ENCODE measurements at regions not wholly inside any gene's neighbourhood (a gene's known extent, or its start where the extent isn't known, plus 50 kb on each side); places are given as distances from the start of the nearest gene placed in this dataset.

DNA sequence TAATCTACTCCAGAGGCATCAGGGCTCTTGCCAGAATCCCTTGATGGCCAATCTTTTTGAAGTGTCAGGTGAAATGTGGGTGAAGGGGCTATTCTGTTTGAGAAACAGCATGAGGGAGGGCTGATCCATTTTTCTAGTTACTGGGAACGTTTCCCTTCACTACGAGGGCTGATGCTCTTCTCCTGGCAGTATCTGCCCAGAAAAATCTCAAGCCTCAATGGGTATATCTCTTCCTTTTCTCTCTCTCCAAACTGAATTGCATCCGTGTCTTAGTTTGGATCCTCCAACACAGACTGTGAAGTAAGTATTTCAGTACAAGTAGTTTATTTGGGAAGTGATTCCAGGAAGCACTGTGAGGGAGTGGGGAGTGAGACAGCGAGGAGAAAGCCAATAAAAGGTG is 113.0 kb upstream of the NAV2 start:
- no peak for DNase-seq (ENCODE audit: low read depth in 1 of 2, low spot score in 1 of 2)
- no peak for TF ChIP-seq JUND (IDR thresholded peaks at IDR 0.05; ENCODE audit: low read depth)
- in situ Hi-C loops (cut with HindIII; ENCODE audit: low pct_unique_long_range_greater_than_20kb, low sequenced_read_pairs) = no loop called here

- no peak for TF ChIP-seq JUND (IDR thresholded peaks at IDR 0.05; ENCODE audit: low read depth)
- in situ Hi-C loops (cut with HindIII; ENCODE audit: low pct_unique_long_range_greater_than_20kb, low sequenced_read_pairs) = no loop called here
- DNase-seq (ENCODE audit: low read depth in 1 of 2, low spot score in 1 of 2) = no peak
Measured at GRCh38 chr11:19598876-19599486, 113.7 kb upstream of the NAV2 start.

DNA sequence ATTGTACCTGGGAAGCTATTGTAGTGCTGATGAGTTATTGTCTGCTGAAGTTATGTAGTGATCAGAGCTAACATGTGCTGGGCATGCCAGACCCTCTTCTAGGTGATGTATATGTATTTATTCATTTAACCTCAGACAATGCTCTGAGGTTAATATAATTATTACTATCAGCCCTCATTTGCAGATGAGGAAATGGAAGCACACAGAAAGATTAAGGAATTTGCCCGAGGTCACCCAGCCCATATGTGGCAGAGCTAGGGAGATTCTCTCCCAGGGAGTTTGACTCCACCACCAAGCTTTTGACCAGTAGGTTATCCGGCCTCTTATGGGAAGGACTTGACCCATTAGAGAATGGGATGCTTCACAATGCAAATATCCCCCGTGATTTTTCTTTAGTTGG is 114.2 kb upstream of the NAV2 start:
- in situ Hi-C loops (cut with HindIII; ENCODE audit: low pct_unique_long_range_greater_than_20kb, low sequenced_read_pairs) = no loop called here
- no peak for DNase-seq (ENCODE audit: low read depth in 1 of 2, low spot score in 1 of 2)
- no peak for TF ChIP-seq JUND (IDR thresholded peaks at IDR 0.05; ENCODE audit: low read depth)

- in situ Hi-C loops (cut with HindIII; ENCODE audit: low pct_unique_long_range_greater_than_20kb, low sequenced_read_pairs) = no loop called here
- TF ChIP-seq JUND (IDR thresholded peaks at IDR 0.05; ENCODE audit: low read depth) = no peak
- DNase-seq (ENCODE audit: low read depth in 1 of 2, low spot score in 1 of 2) = no peak
Measured at GRCh38 chr11:19597876-19598275, 114.8 kb upstream of the NAV2 start.

DNA sequence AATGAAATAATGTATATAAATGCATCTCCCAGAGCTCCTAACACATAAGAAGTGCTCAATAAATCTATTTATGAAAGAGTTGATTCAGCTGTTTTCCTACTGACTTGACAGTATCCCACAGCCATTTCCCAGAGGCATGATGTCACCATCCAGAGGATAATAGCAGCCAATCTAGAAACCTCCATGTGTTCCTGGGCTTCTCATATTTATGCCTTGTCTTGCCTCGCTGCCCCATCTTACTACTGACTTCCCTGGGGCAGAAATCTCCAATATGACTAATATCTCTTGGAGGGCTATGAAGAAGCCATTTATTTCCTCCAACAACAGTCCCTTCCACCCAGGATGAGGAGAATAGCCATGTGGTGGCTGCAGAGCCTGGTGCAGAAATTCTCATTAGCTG is 115.4 kb upstream of the NAV2 start:
- no peak for TF ChIP-seq JUND (IDR thresholded peaks at IDR 0.05; ENCODE audit: low read depth)
- no peak for DNase-seq (ENCODE audit: low read depth in 1 of 2, low spot score in 1 of 2)
- in situ Hi-C loops (cut with HindIII; ENCODE audit: low pct_unique_long_range_greater_than_20kb, low sequenced_read_pairs) = no loop called here

GRCh38 chr11:19595840-19596751 is 116.5 kb upstream of the NAV2 start:
- TF ChIP-seq JUND (IDR thresholded peaks at IDR 0.05; ENCODE audit: low read depth) = no peak
- no peak for DNase-seq (ENCODE audit: low read depth in 1 of 2, low spot score in 1 of 2)
- in situ Hi-C loops (cut with HindIII; ENCODE audit: low pct_unique_long_range_greater_than_20kb, low sequenced_read_pairs) = no loop called here

DNA sequence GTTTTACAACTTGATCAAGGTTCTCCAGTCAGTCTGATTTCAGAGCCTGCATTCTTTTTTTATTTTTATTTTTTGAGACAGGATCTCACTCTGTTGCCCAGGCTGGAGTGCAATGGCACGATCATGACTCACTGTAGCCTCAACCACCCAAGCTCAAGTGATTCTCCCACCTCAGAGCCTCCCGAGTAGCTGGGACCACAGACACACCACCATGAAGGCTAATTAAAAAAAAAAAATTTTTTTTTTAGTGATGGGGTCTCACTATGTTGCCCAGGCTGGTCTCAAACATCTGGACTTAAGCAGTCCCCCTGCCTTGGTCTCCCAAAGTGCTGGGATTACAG is 117.2 kb upstream of the NAV2 start:
- in situ Hi-C loops (cut with HindIII; ENCODE audit: low pct_unique_long_range_greater_than_20kb, low sequenced_read_pairs) = no loop called here
- no peak for TF ChIP-seq JUND (IDR thresholded peaks at IDR 0.05; ENCODE audit: low read depth)

DNA sequence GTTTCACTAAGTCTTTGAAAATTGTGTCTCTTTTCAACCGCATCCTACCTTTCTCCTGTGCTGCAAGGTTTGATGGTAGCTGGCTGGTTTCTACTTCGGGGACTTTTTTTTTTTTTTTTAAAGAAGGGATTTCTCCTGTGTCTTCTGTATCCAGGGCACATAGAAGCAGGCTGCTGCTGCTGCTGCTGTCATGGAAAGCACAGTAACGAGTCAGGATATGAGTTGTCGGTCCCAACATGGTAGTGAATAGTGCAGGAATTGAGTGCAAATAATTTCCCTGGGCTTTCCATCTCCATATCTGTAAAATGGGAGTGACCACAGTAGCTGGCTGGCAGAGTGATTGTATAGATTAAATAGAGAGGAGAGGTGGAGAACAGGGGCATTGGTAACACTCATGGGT is 118.3 kb upstream of the NAV2 start:
- in situ Hi-C loops (cut with HindIII; ENCODE audit: low pct_unique_long_range_greater_than_20kb, low sequenced_read_pairs) = no loop called here
- no peak for DNase-seq (ENCODE audit: low read depth in 1 of 2, low spot score in 1 of 2)
- no peak for TF ChIP-seq JUND (IDR thresholded peaks at IDR 0.05; ENCODE audit: low read depth)

More for the DNA sequence above, 117.2 kb upstream of the NAV2 start:
- DNase-seq (ENCODE audit: low read depth in 1 of 2, low spot score in 1 of 2) = no peak

DNA sequence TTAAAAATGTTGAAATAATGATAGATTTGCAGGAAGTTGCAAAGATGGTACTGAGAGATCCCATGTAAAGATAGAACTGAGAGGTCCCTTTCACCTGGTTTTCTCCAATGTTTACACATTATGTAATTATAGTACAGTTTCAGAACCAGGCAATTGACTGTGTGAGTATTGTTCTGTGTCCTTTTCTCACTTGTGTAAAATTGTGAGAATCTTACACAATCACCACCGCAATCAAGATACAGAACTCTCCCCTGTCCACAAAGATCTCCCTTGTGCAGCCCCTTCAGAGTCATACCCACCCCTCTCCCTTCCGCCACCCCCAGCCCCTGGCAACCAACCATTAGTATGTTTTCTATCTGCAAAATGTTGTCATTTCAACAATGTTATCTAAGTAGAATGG is 119.8 kb upstream of the NAV2 start:
- no peak for TF ChIP-seq JUND (IDR thresholded peaks at IDR 0.05; ENCODE audit: low read depth)
- DNase-seq (ENCODE audit: low read depth in 1 of 2, low spot score in 1 of 2) = no peak
- in situ Hi-C loops (cut with HindIII; ENCODE audit: low pct_unique_long_range_greater_than_20kb, low sequenced_read_pairs) = no loop called here

DNA sequence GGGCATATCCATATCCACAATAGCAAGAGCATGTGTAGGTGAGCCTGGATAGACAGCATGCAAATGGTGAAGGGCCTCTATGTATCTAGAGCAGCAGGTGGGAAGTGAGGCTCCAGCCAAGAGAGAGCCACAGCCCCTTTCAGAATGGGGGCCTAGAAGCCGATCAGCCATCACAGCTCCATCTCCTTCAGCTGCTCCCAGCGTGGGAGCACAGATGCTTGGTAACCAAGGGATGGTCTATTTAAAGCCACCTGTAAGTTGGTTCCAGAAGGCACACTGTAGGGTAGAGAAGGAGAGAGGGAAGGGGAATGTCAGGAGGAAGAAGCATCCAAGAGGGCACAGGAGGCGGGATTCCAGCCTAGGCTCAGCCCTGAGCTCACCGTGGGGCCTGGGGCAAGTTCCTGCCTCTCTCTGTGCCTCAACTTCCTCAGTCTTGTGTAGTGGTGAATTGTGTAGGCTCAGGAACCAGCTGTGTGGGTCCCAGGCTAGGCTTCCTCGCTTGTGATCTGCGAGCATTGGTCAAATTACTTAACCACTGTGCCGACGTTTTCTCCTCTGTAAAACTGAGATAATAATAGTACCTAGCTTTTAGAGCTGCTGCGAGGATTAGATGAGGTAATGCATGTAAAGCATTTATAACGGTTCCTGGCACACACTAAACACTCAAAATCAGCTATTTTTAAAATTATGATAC is 122.9 kb upstream of the NAV2 start:
- in situ Hi-C loops (cut with HindIII; ENCODE audit: low pct_unique_long_range_greater_than_20kb, low sequenced_read_pairs) = no loop called here
- no peak for TF ChIP-seq JUND (IDR thresholded peaks at IDR 0.05; ENCODE audit: low read depth)
- no peak for DNase-seq (ENCODE audit: low read depth in 1 of 2, low spot score in 1 of 2)

DNA sequence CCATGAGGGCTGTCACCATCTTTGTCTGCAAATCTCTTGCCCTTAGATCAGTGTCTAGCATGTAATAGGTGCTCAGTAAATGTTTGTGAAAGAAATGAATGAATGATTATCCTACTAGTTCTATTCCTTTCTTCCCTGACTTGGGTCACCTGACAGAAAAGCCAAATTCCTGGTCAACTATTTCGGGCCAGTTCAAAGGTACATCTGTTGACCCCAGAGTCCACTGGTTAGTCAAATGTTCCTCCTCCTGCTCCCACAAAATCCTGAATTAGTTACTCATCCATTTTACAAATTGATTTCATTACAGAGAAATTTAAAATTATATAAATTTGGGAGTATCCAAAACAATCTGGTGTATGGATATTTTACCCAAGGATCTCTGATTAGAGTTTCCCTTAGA is 124.7 kb upstream of the NAV2 start:
- in situ Hi-C loops (cut with HindIII; ENCODE audit: low pct_unique_long_range_greater_than_20kb, low sequenced_read_pairs) = no loop called here
- no peak for TF ChIP-seq JUND (IDR thresholded peaks at IDR 0.05; ENCODE audit: low read depth)
- DNase-seq (ENCODE audit: low read depth in 1 of 2, low spot score in 1 of 2) = no peak

DNA sequence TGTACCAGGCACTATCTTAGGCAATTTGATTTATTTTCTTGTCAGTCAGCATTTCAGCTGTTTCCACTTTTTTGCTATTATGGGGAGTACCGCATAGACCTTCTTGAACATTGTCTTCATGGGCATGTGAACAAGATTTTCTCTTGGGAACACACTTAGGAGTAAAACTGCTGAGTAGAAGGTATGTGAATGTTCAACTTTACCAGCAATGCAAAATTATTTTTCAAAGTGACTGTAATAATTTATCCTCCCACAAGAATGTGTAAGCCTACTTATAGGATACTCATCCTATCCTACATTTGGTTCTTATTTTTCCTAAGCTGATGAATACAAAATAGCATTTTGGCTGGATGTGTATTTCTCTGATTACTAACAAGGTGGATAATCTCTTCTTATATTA is 132.0 kb upstream of the NAV2 start:
- in situ Hi-C loops (cut with HindIII; ENCODE audit: low pct_unique_long_range_greater_than_20kb, low sequenced_read_pairs) = no loop called here
- no peak for DNase-seq (ENCODE audit: low read depth in 1 of 2, low spot score in 1 of 2)
- no peak for TF ChIP-seq JUND (IDR thresholded peaks at IDR 0.05; ENCODE audit: low read depth)

GRCh38 chr11:19579957-19580356 is 132.7 kb upstream of the NAV2 start:
- no peak for TF ChIP-seq JUND (IDR thresholded peaks at IDR 0.05; ENCODE audit: low read depth)
- DNase-seq (ENCODE audit: low read depth in 1 of 2, low spot score in 1 of 2) = no peak
- in situ Hi-C loops (cut with HindIII; ENCODE audit: low pct_unique_long_range_greater_than_20kb, low sequenced_read_pairs) = no loop called here

All from T47D (cell line).